Left renal cortex interstitium (tissue), 4 donors: ENCODE measurements at regions not wholly inside any gene's neighbourhood (a gene's known extent, or its start where the extent isn't known, plus 50 kb on each side); places are given as distances from the start of the nearest gene placed in this dataset.
"Not testable (repeated sequence)": the region's sequence is repeated elsewhere in the genome, so short reads cannot be mapped to it uniquely, and the experiment has no call there.

Source experiments
- DNase-seq, 4 donors: peaks; one replicate each; pipeline ENCODE4 v3.0.0-alpha.2; 2013; ENCODE audit warnings: low read depth in 4 of 4, low spot score in 2 of 4, missing footprints in 1 of 4

- DNase-seq = no peak
These were observed 340.0 kb upstream of the NRG3 start for GRCh38 chr10:81534991-81535390.

GRCh38 chr10:81541517-81541916, 333.5 kb upstream of the NRG3 start:
- no peak for DNase-seq

- no peak for DNase-seq
These were observed 328.8 kb upstream of the NRG3 start for GRCh38 chr10:81546243-81546642.

- no peak for DNase-seq
These were observed 326.8 kb upstream of the NRG3 start for GRCh38 chr10:81548160-81548559.

- no peak for DNase-seq
These were observed 310.9 kb upstream of the NRG3 start for GRCh38 chr10:81564143-81564542.

- no peak for DNase-seq
These were observed 305.5 kb upstream of the NRG3 start for GRCh38 chr10:81569488-81569887.

GRCh38 chr10:81570349-81570748, 304.6 kb upstream of the NRG3 start:
- DNase-seq = no peak

GRCh38 chr10:81570878-81571794, 303.9 kb upstream of the NRG3 start:
- no peak for DNase-seq

GRCh38 chr10:81575036-81575435, 300.0 kb upstream of the NRG3 start:
- DNase-seq = no peak

GRCh38 chr10:81576336-81576735, 298.7 kb upstream of the NRG3 start:
- DNase-seq = no peak

- DNase-seq = no peak
These were observed 280.0 kb upstream of the NRG3 start for GRCh38 chr10:81594991-81595390.

- no peak for DNase-seq
These were observed 274.8 kb upstream of the NRG3 start for GRCh38 chr10:81600185-81600584.

- DNase-seq = no peak
These were observed 271.8 kb upstream of the NRG3 start for GRCh38 chr10:81603106-81603620.

GRCh38 chr10:81644485-81644884, 230.5 kb upstream of the NRG3 start:
- DNase-seq = not testable (repeated sequence)

GRCh38 chr10:81655986-81656385, 219.0 kb upstream of the NRG3 start:
- DNase-seq = no peak

- DNase-seq = no peak
These were observed 212.2 kb upstream of the NRG3 start for GRCh38 chr10:81662837-81663236.

GRCh38 chr10:81664800-81665199, 210.2 kb upstream of the NRG3 start:
- not testable (repeated sequence) for DNase-seq

GRCh38 chr10:81674941-81675340, 200.1 kb upstream of the NRG3 start:
- DNase-seq = no peak

GRCh38 chr10:81679291-81679690, 195.7 kb upstream of the NRG3 start:
- no peak for DNase-seq

GRCh38 chr10:81680359-81680758, 194.6 kb upstream of the NRG3 start:
- no peak for DNase-seq

- DNase-seq = no peak
These were observed 186.5 kb upstream of the NRG3 start for GRCh38 chr10:81688459-81688858.
